WERI-Rb-1 (cell line): ENCODE measurements at regions not wholly inside any gene's neighbourhood (a gene's known extent, or its start where the extent isn't known, plus 50 kb on each side); places are given as distances from the start of the nearest gene placed in this dataset.
A peak's percentile ranks its signal among the peaks of the same experiment; 100 is the strongest.

ENCODE experiments used
- DNase-seq: peaks from one replicate; pipeline ENCODE4 v3.0.0-alpha.2; 2020
- H3K27ac ChIP-seq: fragments of 250-450 bp; sonication (Bioruptor Pico); 2 replicates; pipeline ENCODE4 v1.5.1; 2020; ENCODE audit warnings: mild to moderate bottlenecking, moderate library complexity
- H3K27me3 ChIP-seq: fragments of 250-450 bp; sonication (Bioruptor Pico); 2 replicates; pipeline ENCODE4 v1.5.1; 2021; ENCODE audit warnings: mild to moderate bottlenecking, low read depth, moderate library complexity; ENCODE audit not compliant: insufficient read depth, severe bottlenecking
- H3K36me3 ChIP-seq: fragments of 250-450 bp; sonication (Bioruptor Pico); 2 replicates; pipeline ENCODE4 v1.5.1; 2020; ENCODE audit warnings: mild to moderate bottlenecking, moderate library complexity
- H3K4me3 ChIP-seq: 2 replicates; pipeline ENCODE4 v1.5.1; 2011; ENCODE audit warnings: low read depth, mild to moderate bottlenecking, control low read depth, low read length
- H3K9me3 ChIP-seq: fragments of 250-450 bp; sonication (Bioruptor Pico); 2 replicates; pipeline ENCODE4 v1.5.1; 2021; ENCODE audit warnings: mild to moderate bottlenecking, moderate library complexity; ENCODE audit not compliant: severe bottlenecking
- CTCF ChIP-seq: IDR thresholded peaks from 2 replicates; pipeline ENCODE4 v1.5.1; 2011; ENCODE audit warnings: low read depth, mild to moderate bottlenecking, control low read depth, inconsistent platforms, low read length

- no peaks in the 10 kb centered on the region for H3K27me3 ChIP-seq
- H3K9me3 ChIP-seq: peaks cover 11% of the 10 kb centered on the region
- TF ChIP-seq CTCF: no peak
- no peak overlapping the region for H3K27ac ChIP-seq
- DNase-seq: no peak
- H3K36me3 ChIP-seq: no peaks in the 10 kb centered on the region
- no peak overlapping the region for H3K4me3 ChIP-seq
These were observed 72.0 kb upstream of the VRK1 start for GRCh38 chr14:96725232-96725631.

- H3K27ac ChIP-seq: no peak overlapping the region
- H3K4me3 ChIP-seq: no peak overlapping the region
- TF ChIP-seq CTCF: no peak
- H3K36me3 ChIP-seq: no peaks in the 10 kb centered on the region
- no peaks in the 10 kb centered on the region for H3K27me3 ChIP-seq
- no peak for DNase-seq
- peaks cover 11% of the 10 kb centered on the region for H3K9me3 ChIP-seq
These were observed 70.1 kb upstream of the VRK1 start for GRCh38 chr14:96727073-96727472.

GRCh38 chr14:96727491-96727890 is 69.7 kb upstream of the VRK1 start:
- DNase-seq: no peak
- no peaks in the 10 kb centered on the region for H3K27me3 ChIP-seq
- no peak overlapping the region for H3K27ac ChIP-seq
- H3K4me3 ChIP-seq: no peak overlapping the region
- peaks cover 11% of the 10 kb centered on the region for H3K9me3 ChIP-seq
- TF ChIP-seq CTCF: no peak
- H3K36me3 ChIP-seq: no peaks in the 10 kb centered on the region

- DNase-seq: no peak
- TF ChIP-seq CTCF: no peak
- Histone ChIP-seq H3K4me3 (no peak overlapping the region), H3K36me3 (no peaks in the 10 kb centered on the region), H3K9me3 (peaks cover 11% of the 10 kb centered on the region), H3K27ac (no peak overlapping the region), H3K27me3 (no peaks in the 10 kb centered on the region)
These were observed 69.0 kb upstream of the VRK1 start for GRCh38 chr14:96727980-96728717.

GRCh38 chr14:96729889-96730288 is 67.3 kb upstream of the VRK1 start:
- TF ChIP-seq CTCF: no peak
- H3K27ac ChIP-seq: peak overlapping the region; percentile 2
- H3K9me3 ChIP-seq: peaks cover 3% of the 10 kb centered on the region
- DNase-seq: no peak
- no peak overlapping the region for H3K4me3 ChIP-seq
- no peaks in the 10 kb centered on the region for H3K27me3 ChIP-seq
- no peaks in the 10 kb centered on the region for H3K36me3 ChIP-seq

GRCh38 chr14:96730386-96730785 is 66.8 kb upstream of the VRK1 start:
- no peaks in the 10 kb centered on the region for H3K36me3 ChIP-seq
- no peak for DNase-seq
- TF ChIP-seq CTCF: no peak
- H3K27me3 ChIP-seq: no peaks in the 10 kb centered on the region
- H3K9me3 ChIP-seq: peaks cover 3% of the 10 kb centered on the region
- no peak overlapping the region for H3K4me3 ChIP-seq
- peak overlapping the region; percentile 2; the same call in 1 of the 2 replicates for H3K27ac ChIP-seq
